Sciatic nerve (tissue), 2 donors: ENCODE measurements at regions not wholly inside any gene's neighbourhood (a gene's known extent, or its start where the extent isn't known, plus 50 kb on each side); places are given as distances from the start of the nearest gene placed in this dataset.

Source experiments
- ATAC-seq: fragments of 200-7000 bp; cut with Tn5 transposase; one replicate; pipeline ENCODE4 v1.9.1; 2020; ENCODE audit warnings: mild to moderate bottlenecking, moderate library complexity
- DNase-seq: peaks from one replicate; pipeline ENCODE4 v3.0.0-alpha.2; 2020; ENCODE audit warnings: low spot score
- intact Hi-C: fragments of 100-400 bp; cut with DNase I; formaldehyde crosslinking; loops from one replicate; pipeline ENCODE4 v1.14.2; 2022
- donor health status: DM: no; HTN: no; CAD: no.
- donor health status: DM: no; HTN: no; CAD: no.

- no peak for ATAC-seq
- DNase-seq = no peak
- intact Hi-C loops = no loop called here
Observed at GRCh38 chr2:18643326-18644114, 54.2 kb upstream of the NT5C1B start.

GRCh38 chr2:18641823-18642222, 52.5 kb upstream of the NT5C1B start:
- intact Hi-C loops = no loop called here
- no peak for DNase-seq
- ATAC-seq = no peak

GRCh38 chr2:18639756-18640453, 50.5 kb upstream of the NT5C1B start:
- intact Hi-C loops = no loop called here
- DNase-seq (no peak), ATAC-seq (no peak)
